Testis (tissue), 2 donors: ENCODE measurements at regions not wholly inside any gene's neighbourhood (a gene's known extent, or its start where the extent isn't known, plus 50 kb on each side); places are given as distances from the start of the nearest gene placed in this dataset.

Experiments used
- POLR2A ChIP-seq: fragments of 450-650 bp; IDR thresholded peaks from one replicate; pipeline ENCODE4 v1.6.1; 2017; ENCODE audit warnings: antibody characterized with exemption, mild to moderate bottlenecking, moderate library complexity
- TF ChIP-seq, protein P1 (sequence below), 3 experiments: fragments of 450-650 bp in 2 of 3; fragments of 200-600 bp in 1 of 3; sonication (generic) in 1 of 3; IDR thresholded peaks; one replicate each; pipeline ENCODE4 v1.5.1; 2016 to 2019; ENCODE audit warnings: antibody characterized with exemption in 3 of 3, mild to moderate bottlenecking in 2 of 3, moderate library complexity in 1 of 3

DNA sequence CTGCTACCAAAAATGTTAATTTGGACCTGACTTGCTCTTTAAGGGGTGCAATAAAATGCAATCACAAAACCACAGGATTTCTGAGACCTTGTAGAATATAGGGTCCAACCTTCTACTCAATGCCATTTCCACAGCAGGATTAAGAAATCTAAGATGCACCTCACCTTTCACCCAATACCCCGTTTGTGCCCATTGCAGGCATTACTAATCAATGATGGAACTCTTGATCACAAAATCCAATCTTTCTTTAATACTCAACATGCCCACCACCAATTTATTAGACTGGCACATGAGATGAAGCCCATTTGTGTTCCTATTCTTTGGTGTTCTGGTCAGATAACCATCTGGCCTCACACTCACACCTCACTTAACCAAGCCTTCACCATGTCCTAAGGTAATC is 117.2 kb upstream of the IGSF21 start:
- TF ChIP-seq, protein P1, sequence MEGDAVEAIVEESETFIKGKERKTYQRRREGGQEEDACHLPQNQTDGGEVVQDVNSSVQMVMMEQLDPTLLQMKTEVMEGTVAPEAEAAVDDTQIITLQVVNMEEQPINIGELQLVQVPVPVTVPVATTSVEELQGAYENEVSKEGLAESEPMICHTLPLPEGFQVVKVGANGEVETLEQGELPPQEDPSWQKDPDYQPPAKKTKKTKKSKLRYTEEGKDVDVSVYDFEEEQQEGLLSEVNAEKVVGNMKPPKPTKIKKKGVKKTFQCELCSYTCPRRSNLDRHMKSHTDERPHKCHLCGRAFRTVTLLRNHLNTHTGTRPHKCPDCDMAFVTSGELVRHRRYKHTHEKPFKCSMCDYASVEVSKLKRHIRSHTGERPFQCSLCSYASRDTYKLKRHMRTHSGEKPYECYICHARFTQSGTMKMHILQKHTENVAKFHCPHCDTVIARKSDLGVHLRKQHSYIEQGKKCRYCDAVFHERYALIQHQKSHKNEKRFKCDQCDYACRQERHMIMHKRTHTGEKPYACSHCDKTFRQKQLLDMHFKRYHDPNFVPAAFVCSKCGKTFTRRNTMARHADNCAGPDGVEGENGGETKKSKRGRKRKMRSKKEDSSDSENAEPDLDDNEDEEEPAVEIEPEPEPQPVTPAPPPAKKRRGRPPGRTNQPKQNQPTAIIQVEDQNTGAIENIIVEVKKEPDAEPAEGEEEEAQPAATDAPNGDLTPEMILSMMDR (IDR thresholded peaks at IDR 0.05) = no peak
- no peak for TF ChIP-seq POLR2A
